A673 (cell line): ENCODE measurements at regions not wholly inside any gene's neighbourhood (a gene's known extent, or its start where the extent isn't known, plus 50 kb on each side); places are given as distances from the start of the nearest gene placed in this dataset.

ENCODE experiments used
- BruUV-seq: library from RNA; stranded (reverse); fragments of 400-500 nt; replicated peaks from 2 replicates; lab custom pipeline; 2021; lab: Mats Ljungman, UMichigan
- CTCF ChIA-PET: fragments of 300-600 bp; sonication (Branson Sonifier 250); formaldehyde crosslinking; loops from one replicate; lab custom pipeline; 2022; ENCODE audit warnings: antibody characterized with exemption; lab: Charles Lee
- POLR2A ChIA-PET: fragments of 300-600 bp; sonication (Branson Sonifier 250); formaldehyde crosslinking; loops from one replicate; lab custom pipeline; 2022; ENCODE audit warnings: antibody characterized with exemption; ENCODE audit not compliant: low non-redundant PET; lab: Charles Lee
- DNase-seq: peaks from one replicate; pipeline ENCODE4 v3.0.0-alpha.2; 2015; ENCODE audit warnings: low spot score
- H3K27ac ChIP-seq: fragments of 200-600 bp; sonication (generic); 2 replicates; pipeline ENCODE4 v1.5.1; 2016; ENCODE audit warnings: mixed run types, low read depth, mild to moderate bottlenecking, mixed read lengths, antibody characterized with exemption, low read length; ENCODE audit not compliant: poor library complexity, severe bottlenecking
- H3K27me3 ChIP-seq: fragments of 200-600 bp; sonication (generic); replicated peaks from 2 replicates; pipeline ENCODE4 v1.6.1; 2017; ENCODE audit warnings: mixed run types, low read depth, mild to moderate bottlenecking, mixed read lengths, antibody characterized with exemption, low read length; ENCODE audit not compliant: insufficient read depth, poor library complexity
- H3K36me3 ChIP-seq: fragments of 200-600 bp; sonication (generic); 2 replicates; pipeline ENCODE4 v1.6.1; 2016; ENCODE audit warnings: mixed run types, mild to moderate bottlenecking, mixed read lengths, antibody characterized with exemption, low read length; ENCODE audit not compliant: insufficient read depth, poor library complexity, severe bottlenecking
- H3K4me1 ChIP-seq: fragments of 200-600 bp; sonication (generic); 2 replicates; pipeline ENCODE4 v1.6.1; 2017; ENCODE audit warnings: mixed run types, mild to moderate bottlenecking, mixed read lengths, antibody characterized with exemption, low read length; ENCODE audit not compliant: insufficient read depth, poor library complexity, severe bottlenecking
- H3K4me3 ChIP-seq: fragments of 200-600 bp; sonication (generic); 2 replicates; pipeline ENCODE4 v1.5.1; 2016; ENCODE audit warnings: low read depth, mixed run types, mild to moderate bottlenecking, mixed read lengths, low read length; ENCODE audit not compliant: poor library complexity, severe bottlenecking
- H3K9me3 ChIP-seq: fragments of 200-600 bp; sonication (generic); 2 replicates; pipeline ENCODE4 v1.6.1; 2016; ENCODE audit warnings: mixed run types, low read depth, mild to moderate bottlenecking, mixed read lengths, antibody characterized with exemption, low read length; ENCODE audit not compliant: poor library complexity, severe bottlenecking
- CTCF ChIP-seq: fragments of 300-800, 200-600 bp; sonication (generic); conservative IDR thresholded peaks from 2 replicates; pipeline ENCODE4 v1.5.1; 2017; ENCODE audit warnings: low read depth, mild to moderate bottlenecking, antibody characterized with exemption, low read length, moderate library complexity, mixed read lengths
- EZH2 ChIP-seq: fragments of 200-600 bp; sonication (generic); IDR thresholded peaks from 2 replicates; pipeline ENCODE4 v1.6.1; 2017; ENCODE audit warnings: borderline replicate concordance, low read depth, mild to moderate bottlenecking, mixed read lengths, antibody characterized with exemption, low read length; ENCODE audit not compliant: poor library complexity, severe bottlenecking
- intact Hi-C: fragments of 100-400 bp; cut with micrococcal nuclease; formaldehyde crosslinking; loops from one replicate; pipeline ENCODE4 v1.10.0; 2022; ENCODE audit not compliant: unreplicated experiment

- Histone ChIP-seq H3K4me3 (no peak overlapping the region), H3K27ac (no peak overlapping the region), H3K9me3 (no peaks in the 10 kb centered on the region), H3K36me3 (no peaks in the 10 kb centered on the region), H3K4me1 (no peaks in the 10 kb centered on the region), H3K27me3 (no peaks in the 10 kb centered on the region)
- DNase-seq: peak; percentile 11
- TF ChIP-seq EZH2 (no peak), CTCF (peak; percentile 35; the same call in 1 of the 2 replicates)
- CTCF ChIA-PET: no interaction called here
- intact Hi-C loops: no loop called here
- POLR2A ChIA-PET: no interaction called here
- no TSS peak for BruUV-seq
Measured at GRCh38 chrX:63506320-63506719, 155.2 kb upstream of the SPIN4 start.

DNA sequence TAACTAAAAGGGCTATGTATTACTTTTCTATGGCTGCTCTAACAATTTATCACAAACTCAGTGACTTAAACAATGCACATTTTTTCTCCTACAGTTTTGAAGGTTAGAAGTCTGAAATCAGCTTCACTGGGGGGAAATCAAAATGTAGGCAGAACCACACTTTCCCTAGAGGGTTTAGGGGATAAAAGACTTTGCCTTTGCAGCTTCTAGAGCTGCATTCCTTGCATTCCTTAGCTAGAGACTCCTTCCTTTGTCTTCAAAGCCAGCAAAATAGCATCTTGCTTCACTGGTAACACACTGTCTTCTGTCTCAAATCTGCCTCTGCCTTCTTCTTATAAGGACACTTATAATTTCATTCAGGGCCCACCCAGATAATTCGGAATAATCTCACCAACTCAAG, 152.4 kb upstream of the SPIN4 start:
- Histone ChIP-seq H3K36me3 (no peaks in the 10 kb centered on the region), H3K27ac (no peak overlapping the region), H3K4me3 (no peak overlapping the region), H3K27me3 (no peaks in the 10 kb centered on the region), H3K9me3 (peaks cover under 1% of the 10 kb centered on the region), H3K4me1 (no peaks in the 10 kb centered on the region)
- DNase-seq: peak; percentile 45
- no TSS peak for BruUV-seq
- ChIA-PET POLR2A (no interaction called here), CTCF (no interaction called here)
- no peak for TF ChIP-seq EZH2
- no peak for TF ChIP-seq CTCF
- intact Hi-C loops: no loop called here

GRCh38 chrX:63488546-63489373, 137.6 kb upstream of the SPIN4 start:
- Histone ChIP-seq H3K4me3 (no peak overlapping the region), H3K36me3 (no peaks in the 10 kb centered on the region), H3K9me3 (peaks cover 3% of the 10 kb centered on the region), H3K27me3 (no peaks in the 10 kb centered on the region), H3K4me1 (no peaks in the 10 kb centered on the region), H3K27ac (no peak overlapping the region)
- no peak for DNase-seq
- CTCF ChIA-PET: no interaction called here
- POLR2A ChIA-PET: no interaction called here
- TF ChIP-seq EZH2 (no peak), CTCF (no peak)
- intact Hi-C loops: no loop called here
- no TSS peak for BruUV-seq
